GM12872 (cell line): ENCODE measurements at regions not wholly inside any gene's neighbourhood (a gene's known extent, or its start where the extent isn't known, plus 50 kb on each side); places are given as distances from the start of the nearest gene placed in this dataset.

Source experiments
- CTCF ChIP-seq: IDR thresholded peaks from 3 replicates; pipeline ENCODE4 v1.5.1; 2011; ENCODE audit warnings: low read depth, mild to moderate bottlenecking, low read length, moderate library complexity; ENCODE audit not compliant: insufficient read depth

- no peak for TF ChIP-seq CTCF
Measured at GRCh38 chr18:10116574-10116973, 202.8 kb downstream of the VAPA start.

GRCh38 chr18:10119528-10119927 is 205.7 kb downstream of the VAPA start:
- no peak for TF ChIP-seq CTCF

- TF ChIP-seq CTCF: no peak
Measured at GRCh38 chr18:10119991-10120390, 206.2 kb downstream of the VAPA start.

- no peak for TF ChIP-seq CTCF
Measured at GRCh38 chr18:10120622-10121021, 206.8 kb downstream of the VAPA start.

- no peak for TF ChIP-seq CTCF
Measured at GRCh38 chr18:10121028-10121427, 207.2 kb downstream of the VAPA start.

- TF ChIP-seq CTCF: no peak
Measured at GRCh38 chr18:10121786-10122515, 208.1 kb downstream of the VAPA start.

- TF ChIP-seq CTCF: no peak
Measured at GRCh38 chr18:10122988-10123950, 209.5 kb downstream of the VAPA start.
